NB4 (cell line): ENCODE measurements at regions not wholly inside any gene's neighbourhood (a gene's known extent, or its start where the extent isn't known, plus 50 kb on each side); places are given as distances from the start of the nearest gene placed in this dataset.

Experiments
- POLR2A ChIP-seq: IDR thresholded peaks from 2 replicates; pipeline ENCODE4 v1.6.1; 2011; ENCODE audit warnings: mild to moderate bottlenecking; ENCODE audit not compliant: insufficient read length; ENCODE audit errors: extremely low read depth
- TF ChIP-seq, protein P1 (sequence below): IDR thresholded peaks from one replicate; pipeline ENCODE4 v1.5.1; 2012; ENCODE audit warnings: low read depth, low read length

DNA sequence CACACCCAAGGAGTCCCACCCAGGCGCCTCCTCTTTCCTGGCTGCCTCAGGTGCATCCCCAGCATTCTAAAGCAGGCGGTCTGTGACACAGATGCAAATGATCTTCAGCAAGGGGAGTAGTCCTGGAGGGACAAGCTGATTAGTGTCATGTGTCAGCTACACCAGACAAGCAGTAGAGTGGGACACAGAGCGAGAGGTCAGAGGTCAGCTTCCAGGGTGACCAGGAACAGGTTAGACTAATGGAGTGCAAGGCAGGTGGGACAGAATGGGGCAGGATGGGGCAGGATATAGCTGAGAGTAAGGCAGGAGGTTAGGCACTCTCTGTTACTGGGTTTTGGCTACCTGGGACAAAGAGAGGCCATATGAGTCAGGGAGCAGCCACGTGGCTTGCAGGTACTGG lies 534.0 kb downstream of the FUT8 start:
- TF ChIP-seq, protein P1, sequence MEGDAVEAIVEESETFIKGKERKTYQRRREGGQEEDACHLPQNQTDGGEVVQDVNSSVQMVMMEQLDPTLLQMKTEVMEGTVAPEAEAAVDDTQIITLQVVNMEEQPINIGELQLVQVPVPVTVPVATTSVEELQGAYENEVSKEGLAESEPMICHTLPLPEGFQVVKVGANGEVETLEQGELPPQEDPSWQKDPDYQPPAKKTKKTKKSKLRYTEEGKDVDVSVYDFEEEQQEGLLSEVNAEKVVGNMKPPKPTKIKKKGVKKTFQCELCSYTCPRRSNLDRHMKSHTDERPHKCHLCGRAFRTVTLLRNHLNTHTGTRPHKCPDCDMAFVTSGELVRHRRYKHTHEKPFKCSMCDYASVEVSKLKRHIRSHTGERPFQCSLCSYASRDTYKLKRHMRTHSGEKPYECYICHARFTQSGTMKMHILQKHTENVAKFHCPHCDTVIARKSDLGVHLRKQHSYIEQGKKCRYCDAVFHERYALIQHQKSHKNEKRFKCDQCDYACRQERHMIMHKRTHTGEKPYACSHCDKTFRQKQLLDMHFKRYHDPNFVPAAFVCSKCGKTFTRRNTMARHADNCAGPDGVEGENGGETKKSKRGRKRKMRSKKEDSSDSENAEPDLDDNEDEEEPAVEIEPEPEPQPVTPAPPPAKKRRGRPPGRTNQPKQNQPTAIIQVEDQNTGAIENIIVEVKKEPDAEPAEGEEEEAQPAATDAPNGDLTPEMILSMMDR = no peak
- no peak for TF ChIP-seq POLR2A
